AG09309 (cell line): ENCODE measurements at regions not wholly inside any gene's neighbourhood (a gene's known extent, or its start where the extent isn't known, plus 50 kb on each side); places are given as distances from the start of the nearest gene placed in this dataset.

Experiments used
- DNase-seq: peaks from one replicate; pipeline ENCODE4 v3.0.0-alpha.2; 2010; ENCODE audit warnings: low read depth
- H3K4me3 ChIP-seq: 2 replicates; pipeline ENCODE4 v1.5.1; 2011; ENCODE audit warnings: mild to moderate bottlenecking, low read depth, low read length, moderate library complexity; ENCODE audit not compliant: control insufficient read depth
- CTCF ChIP-seq: IDR thresholded peaks from 2 replicates; pipeline ENCODE4 v1.5.1; 2011; ENCODE audit warnings: mild to moderate bottlenecking, low read depth, low read length, inconsistent platforms; ENCODE audit not compliant: insufficient read depth, control insufficient read depth; ENCODE audit errors: missing control alignments

- no peak for TF ChIP-seq CTCF
- H3K4me3 ChIP-seq, result no peak overlapping the region
- DNase-seq, result no peak
These were observed 94.0 kb upstream of the ALDH1B1 start for GRCh38 chr9:38298503-38298902.

- no peak for DNase-seq
- no peak overlapping the region for H3K4me3 ChIP-seq
- no peak for TF ChIP-seq CTCF
These were observed 95.7 kb upstream of the ALDH1B1 start for GRCh38 chr9:38296807-38297206.

- TF ChIP-seq CTCF, result no peak
- DNase-seq, result no peak
- H3K4me3 ChIP-seq, result no peak overlapping the region
These were observed 96.7 kb upstream of the ALDH1B1 start for GRCh38 chr9:38295764-38296163.

- no peak for TF ChIP-seq CTCF
- no peak overlapping the region for H3K4me3 ChIP-seq
- no peak for DNase-seq
These were observed 98.1 kb upstream of the ALDH1B1 start for GRCh38 chr9:38294220-38294960.

- no peak overlapping the region for H3K4me3 ChIP-seq
- no peak for TF ChIP-seq CTCF
- no peak for DNase-seq
These were observed 99.5 kb upstream of the ALDH1B1 start for GRCh38 chr9:38293022-38293421.

- no peak overlapping the region for H3K4me3 ChIP-seq
- TF ChIP-seq CTCF, result no peak
- no peak for DNase-seq
These were observed 100.0 kb upstream of the ALDH1B1 start for GRCh38 chr9:38292480-38292879.

GRCh38 chr9:38289866-38290245 lies 102.6 kb upstream of the ALDH1B1 start:
- DNase-seq, result no peak
- H3K4me3 ChIP-seq, result no peak overlapping the region
- TF ChIP-seq CTCF, result no peak
